HepG2 (cell line): ENCODE measurements at regions not wholly inside any gene's neighbourhood (a gene's known extent, or its start where the extent isn't known, plus 50 kb on each side); places are given as distances from the start of the nearest gene placed in this dataset.

ENCODE experiments used
- ATAC-seq: fragments of 200-7000 bp; cut with Tn5 transposase; 3 replicates; pipeline ENCODE4 v1.9.1; 2020; ENCODE audit warnings: mild to moderate bottlenecking, moderate library complexity
- BruUV-seq: library from RNA; stranded (reverse); fragments of 400-500 nt; replicated peaks from 2 replicates; lab custom pipeline; 2021; lab: Mats Ljungman, UMichigan
- CTCF ChIA-PET: fragments of 300-600 bp; formaldehyde crosslinking; extraction: SDS; loops from one replicate; lab custom pipeline; 2021; ENCODE audit warnings: low total read pairs, inconsistent platforms, low intra/inter-chr PET ratio; lab: Yijun Ruan, JAX
- POLR2A ChIA-PET: fragments of 350-600 bp; sonication (Branson Sonifier 250); formaldehyde crosslinking; loops from one replicate; lab custom pipeline; 2020; ENCODE audit warnings: antibody characterized with exemption, inconsistent platforms; lab: Yijun Ruan, JAX
- DNase-seq: peaks from one replicate; pipeline ENCODE4 v3.0.0-alpha.2; 2015; ENCODE audit warnings: low spot score
- FAIRE-seq: peaks from 3 replicates; lab custom pipeline; 2011; peaks lifted over from hg19 to GRCh38; lab: Jason Lieb, UNC
- H2AFZ ChIP-seq: one replicate; pipeline ENCODE4 v1.6.1; 2011; ENCODE audit warnings: low read length, inconsistent platforms
- H3K27ac ChIP-seq: fragments of 300-600 bp; 3 replicates; pipeline ENCODE4 v1.8.0; 2011; ENCODE audit warnings: mixed run types, mild to moderate bottlenecking, mixed read lengths, low read length, inconsistent platforms; ENCODE audit not compliant: insufficient read depth; ENCODE audit errors: extremely low read length
- H3K27me3 ChIP-seq, 2 experiments: fragments of 200-600 bp in 1 of 2; 2 replicates in 1 of 2; 3 replicates in 1 of 2; pipeline versions ENCODE4 v1.6.0 to v1.8.0; 2011; ENCODE audit warnings: low read length in 2 of 2, mild to moderate bottlenecking in 2 of 2, moderate library complexity in 2 of 2, inconsistent platforms in 1 of 2; ENCODE audit not compliant: insufficient read depth in 2 of 2, control insufficient read depth in 1 of 2
- H3K36me3 ChIP-seq, 2 experiments: fragments of 200-600 bp in 1 of 2; replicated peaks in 1 of 2; 2 replicates in 1 of 2; 3 replicates in 1 of 2; pipeline versions ENCODE4 v1.5.1 to v1.8.0; 2011; ENCODE audit warnings: low read length in 2 of 2, inconsistent platforms in 1 of 2; ENCODE audit not compliant: insufficient read depth in 2 of 2, control insufficient read depth in 1 of 2
- H3K4me1 ChIP-seq: 2 replicates; pipeline ENCODE4 v1.5.1; 2012; ENCODE audit warnings: low read length, inconsistent platforms; ENCODE audit not compliant: insufficient read depth
- H3K4me2 ChIP-seq: 2 replicates; pipeline ENCODE4 v1.6.0; 2011; ENCODE audit warnings: low read depth, low read length, inconsistent platforms
- H3K4me3 ChIP-seq, 3 experiments: fragments of 200-600 bp in 1 of 3; sonication (generic), shearing (Covaris generic) in 1 of 3; replicated peaks in 1 of 3; 2 replicates each; pipeline ENCODE4 v1.5.1; 2011 to 2016; ENCODE audit warnings: low read length in 3 of 3, inconsistent platforms in 2 of 3, low read depth in 2 of 3, mild to moderate bottlenecking in 2 of 3, control low read depth in 1 of 3, mixed read lengths in 1 of 3; ENCODE audit not compliant: insufficient read depth in 1 of 3
- H3K79me2 ChIP-seq: one replicate; pipeline ENCODE4 v1.6.1; 2011; ENCODE audit warnings: low read length, inconsistent platforms; ENCODE audit not compliant: insufficient read depth
- H3K9ac ChIP-seq: 2 replicates; pipeline ENCODE4 v1.6.0; 2011; ENCODE audit warnings: mild to moderate bottlenecking, low read depth, low read length, inconsistent platforms; ENCODE audit not compliant: insufficient read depth
- H3K9me3 ChIP-seq: 2 replicates; pipeline ENCODE4 v1.5.1; 2012; ENCODE audit warnings: mild to moderate bottlenecking, low read length
- H4K20me1 ChIP-seq: 2 replicates; pipeline ENCODE4 v1.6.0; 2011; ENCODE audit warnings: inconsistent platforms, mild to moderate bottlenecking, low read length, moderate library complexity; ENCODE audit not compliant: insufficient read depth
- ATF6 ChIP-seq: sonication (generic); formaldehyde crosslinking; conservative IDR thresholded peaks from 2 replicates; pipeline ENCODE4 v1.4.0; 2020; ENCODE audit warnings: missing genetic modification reagents
- FOSL2 ChIP-seq: sonication (generic); formaldehyde crosslinking; IDR thresholded peaks from 2 replicates; pipeline ENCODE4 v1.4.0; 2020; ENCODE audit warnings: missing genetic modification reagents
- FOXM1 ChIP-seq: sonication (generic); formaldehyde crosslinking; IDR thresholded peaks from 2 replicates; pipeline ENCODE4 v1.5.0; 2020; ENCODE audit warnings: missing genetic modification reagents
- HOXA5 ChIP-seq: sonication (generic); formaldehyde crosslinking; IDR thresholded peaks from 2 replicates; pipeline ENCODE4 v1.4.0; 2020; ENCODE audit warnings: missing genetic modification reagents
- IRF2 ChIP-seq: IDR thresholded peaks from 2 replicates; pipeline ENCODE4 v1.6.1; 2018; ENCODE audit warnings: missing genetic modification reagents, missing compliant biosample characterization
- KDM4B ChIP-seq: sonication (generic); formaldehyde crosslinking; IDR thresholded peaks from 2 replicates; pipeline ENCODE4 v1.4.0; 2020; ENCODE audit warnings: missing genetic modification reagents
- ZNF383 ChIP-seq: sonication (generic); formaldehyde crosslinking; IDR thresholded peaks from 2 replicates; pipeline ENCODE4 v1.4.0; 2020; ENCODE audit warnings: missing genetic modification reagents, mild to moderate bottlenecking, borderline replicate concordance
- ZNF878 ChIP-seq: sonication (generic); formaldehyde crosslinking; IDR thresholded peaks from 2 replicates; pipeline ENCODE4 v1.8.1; 2023; ENCODE audit warnings: mild to moderate bottlenecking, missing genetic modification reagents, moderate library complexity
- WGBS: methylation state at CpG from one replicate; pipeline ENCODE4 v1.1.6; 2017; ENCODE audit warnings: low lambda C conversion rate; 5-methylcytosine and 5-hydroxymethylcytosine counted together
- in situ Hi-C: cut with HindIII; loops from 2 replicates; pipeline ENCODE4 v1.10.0; 2017; ENCODE audit warnings: low pct_unique_long_range_greater_than_20kb; ENCODE audit not compliant: extremely low pct_ligation_motif_present
- intact Hi-C: fragments of 100-400 bp; cut with micrococcal nuclease; formaldehyde crosslinking; loops from one replicate; pipeline ENCODE4 v1.10.0; 2022; ENCODE audit not compliant: unreplicated experiment

DNA sequence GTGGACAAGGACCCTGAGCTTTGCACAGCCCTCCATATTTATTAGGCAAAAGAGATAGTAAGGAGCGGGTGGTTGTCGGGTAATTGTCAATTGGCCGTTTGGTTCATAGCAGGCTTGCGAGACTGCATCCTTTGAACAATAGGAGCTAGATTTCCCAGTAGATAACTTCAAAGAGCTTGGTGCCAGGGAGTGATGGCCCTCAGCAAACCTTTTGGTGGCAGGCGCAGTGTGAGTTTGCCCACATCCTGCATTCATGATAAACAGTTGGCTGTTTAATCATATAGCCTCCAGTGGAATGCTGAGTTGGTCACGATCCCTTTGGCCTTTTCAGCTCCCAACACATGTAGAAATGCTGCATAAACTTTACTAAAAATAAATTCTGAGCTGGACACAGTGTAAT, 156.9 kb downstream of the AKR1D1 start:
- intact Hi-C loops, result loop anchor here (10.0 kb wide), 1 partner anchor 68 kb away; no protein-coding TSS in a partner anchor
- Histone ChIP-seq H3K27me3 (no peaks in the 10 kb centered on the region), H3K79me2 (no peaks in the 10 kb centered on the region), H3K27ac (no peak overlapping the region), H3K4me3 (no peak overlapping the region), H2AFZ (no peak overlapping the region), H3K9me3 (peaks cover 14% of the 10 kb centered on the region; the same call in 1 of the 2 replicates), H4K20me1 (no peaks in the 10 kb centered on the region), H3K4me1 (peaks cover 41% of the 10 kb centered on the region), H3K9ac (no peak overlapping the region), H3K36me3 (no peaks in the 10 kb centered on the region), H3K4me2 (no peak overlapping the region)
- no peak for DNase-seq
- WGBS, result 100% methylated on average over 6 of the region's 6 CpGs
- TF ChIP-seq KDM4B, result no peak
- TF ChIP-seq IRF2 (CRISPR knock-in tag), result no peak
- no peak for TF ChIP-seq ZNF878 (CRISPR knock-in tag)
- ATAC-seq, result no peak
- in situ Hi-C loops, result no loop called here
- POLR2A ChIA-PET, result no interaction called here
- no peak for FAIRE-seq
- CTCF ChIA-PET, result no interaction called here
- no TSS peak for BruUV-seq

DNA sequence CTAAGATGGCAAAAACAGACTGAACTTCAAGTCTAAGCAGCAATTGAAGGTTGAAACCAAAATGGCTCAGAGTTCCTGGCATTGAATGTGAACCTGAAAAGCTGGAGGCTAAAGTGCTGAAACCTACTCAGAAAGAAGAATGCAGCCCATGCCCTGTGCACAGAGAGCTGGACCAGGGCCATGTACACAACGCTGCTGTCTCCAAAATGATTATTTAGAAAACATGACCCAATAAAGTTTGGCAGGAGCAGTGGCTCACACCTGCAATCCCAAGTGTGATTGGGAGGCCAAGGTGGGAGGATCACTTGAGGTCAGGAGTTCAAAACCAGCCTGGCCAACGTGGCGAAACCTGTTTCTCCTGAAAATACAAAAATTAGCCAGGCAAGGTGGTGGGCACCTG, 158.9 kb downstream of the AKR1D1 start:
- H3K4me2 ChIP-seq, result no peak overlapping the region
- peaks cover 28% of the 10 kb centered on the region for H3K9me3 ChIP-seq
- H4K20me1 ChIP-seq, result no peaks in the 10 kb centered on the region
- H3K36me3 ChIP-seq, result no peaks in the 10 kb centered on the region
- FAIRE-seq (no peak), ATAC-seq (peak; percentile 46; the same call in 1 of the 3 replicates), DNase-seq (no peak)
- no peaks in the 10 kb centered on the region for H3K27me3 ChIP-seq
- H2AFZ ChIP-seq, result no peak overlapping the region
- ChIA-PET POLR2A (interaction anchor here (1.3 kb wide), 1 partner anchor 23 kb away, joined by 5 read pairs; no protein-coding TSS in a partner anchor), CTCF (no interaction called here)
- 78% methylated on average over 3 of the region's 3 CpGs for WGBS
- no peak overlapping the region for H3K4me3 ChIP-seq
- H3K79me2 ChIP-seq, result no peaks in the 10 kb centered on the region
- in situ Hi-C loops, result no loop called here
- BruUV-seq, result no TSS peak
- H3K9ac ChIP-seq, result no peak overlapping the region
- H3K4me1 ChIP-seq, result peaks cover 46% of the 10 kb centered on the region
- intact Hi-C loops, result loop anchor here (10.0 kb wide), 1 partner anchor 70 kb away; no protein-coding TSS in a partner anchor
- H3K27ac ChIP-seq, result peak overlapping the region; percentile 38
- no peak for TF ChIP-seq ZNF383 (CRISPR knock-in tag)
- TF ChIP-seq ATF6 (CRISPR knock-in tag), result no peak
- TF ChIP-seq HOXA5 (CRISPR knock-in tag), result no peak
- TF ChIP-seq FOSL2 (CRISPR knock-in tag), result no peak
- TF ChIP-seq FOXM1 (CRISPR knock-in tag), result no peak
